NCI-H1436 treated with DMSO at 0.1 percent for 48 hours (cell line): ENCODE measurements at regions not wholly inside any gene's neighbourhood (a gene's known extent, or its start where the extent isn't known, plus 50 kb on each side); places are given as distances from the start of the nearest gene placed in this dataset.

ENCODE experiments used
- DNase-seq: peaks from one replicate; lab custom pipeline; 2025; lab: John Stamatoyannopoulos, UW

DNA sequence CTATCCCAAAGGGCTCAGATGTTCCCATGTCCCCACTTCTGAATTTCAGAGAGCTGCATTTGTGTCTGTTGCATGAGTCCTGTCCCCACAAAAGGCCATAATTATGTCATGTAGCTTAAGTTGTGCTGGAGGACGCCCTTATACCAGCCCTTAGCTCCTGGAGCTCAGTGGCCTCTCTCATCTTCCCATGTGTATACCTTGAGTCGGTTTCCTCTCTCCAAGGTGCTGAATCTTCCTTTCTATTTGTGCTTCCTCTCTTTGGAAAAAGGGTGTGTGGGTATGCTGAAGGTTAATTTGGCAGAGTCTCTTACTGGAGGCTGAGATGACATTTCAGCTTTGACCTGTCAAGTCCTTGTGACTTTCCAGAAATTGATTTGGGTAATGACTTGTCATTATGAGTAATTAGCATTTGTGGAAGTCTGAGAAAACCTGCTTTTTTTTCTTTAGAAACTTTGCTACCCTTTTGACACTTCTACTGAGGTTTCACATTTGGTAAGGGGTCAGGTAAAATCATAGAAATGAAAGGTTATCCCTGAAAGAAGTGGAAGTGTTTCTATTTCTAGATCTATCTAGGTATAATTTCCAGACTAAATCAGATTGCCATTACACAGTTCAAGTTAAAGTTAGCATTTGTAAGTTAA lies 185.4 kb downstream of the ABCC12 start:
- DNase-seq = no peak

DNA sequence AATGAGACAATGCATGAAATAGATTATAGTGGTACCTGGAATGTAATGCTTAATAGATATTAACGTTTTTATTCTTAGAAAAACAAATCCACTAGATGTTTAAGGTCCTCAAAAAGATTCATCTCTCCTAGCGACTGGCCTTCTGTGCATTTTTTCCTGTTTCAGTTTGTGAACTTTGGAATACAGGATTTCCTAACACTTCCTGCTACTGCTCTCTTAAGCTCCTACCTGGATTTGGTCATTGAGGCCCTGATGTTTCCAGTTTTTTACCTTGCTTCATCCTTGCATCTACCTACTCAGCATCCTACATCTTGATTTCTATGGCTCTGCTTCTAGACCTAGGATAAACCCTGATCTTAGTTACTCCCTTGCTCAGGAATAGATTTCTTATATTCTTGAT lies 188.4 kb downstream of the ABCC12 start:
- no peak for DNase-seq

DNA sequence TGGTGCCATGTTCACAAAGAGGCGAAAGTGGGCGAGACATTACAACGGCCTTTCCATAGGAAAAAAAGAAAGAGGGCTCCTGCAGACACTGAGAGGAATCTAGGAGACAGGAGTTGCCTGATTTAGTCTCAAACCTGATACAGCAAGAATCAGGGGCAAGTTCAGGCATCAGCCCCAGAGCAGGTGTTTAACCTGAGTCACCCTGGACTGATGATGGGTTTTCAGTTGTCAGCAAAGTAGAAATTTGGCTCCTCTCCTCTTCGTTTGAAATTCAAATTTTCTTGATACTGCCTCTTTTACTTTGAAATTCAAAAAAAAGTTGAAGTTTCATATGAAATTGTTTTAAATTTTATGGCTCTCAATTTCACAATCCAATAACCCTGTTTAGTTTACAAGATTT lies 189.5 kb downstream of the ABCC12 start:
- DNase-seq = no peak

DNA sequence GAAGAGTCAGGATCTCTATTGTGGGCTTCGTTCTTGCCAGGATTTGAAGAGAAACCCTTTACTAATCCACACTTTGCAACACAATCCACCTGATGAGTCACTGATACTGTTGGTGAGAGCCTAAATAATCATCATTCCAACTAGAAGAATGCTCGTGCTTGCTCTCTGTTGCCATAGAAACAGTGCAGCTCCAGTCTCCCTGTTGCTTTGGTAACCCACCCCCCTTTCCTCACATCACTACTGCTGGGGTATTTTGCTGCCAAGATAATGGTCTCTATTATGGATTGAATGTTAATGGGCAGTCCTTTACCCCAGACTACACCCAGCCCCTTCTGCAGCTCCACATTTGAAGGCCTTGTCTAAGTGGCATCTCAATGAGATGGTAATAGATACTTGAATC lies 190.4 kb downstream of the ABCC12 start:
- DNase-seq = peak; percentile 20

DNA sequence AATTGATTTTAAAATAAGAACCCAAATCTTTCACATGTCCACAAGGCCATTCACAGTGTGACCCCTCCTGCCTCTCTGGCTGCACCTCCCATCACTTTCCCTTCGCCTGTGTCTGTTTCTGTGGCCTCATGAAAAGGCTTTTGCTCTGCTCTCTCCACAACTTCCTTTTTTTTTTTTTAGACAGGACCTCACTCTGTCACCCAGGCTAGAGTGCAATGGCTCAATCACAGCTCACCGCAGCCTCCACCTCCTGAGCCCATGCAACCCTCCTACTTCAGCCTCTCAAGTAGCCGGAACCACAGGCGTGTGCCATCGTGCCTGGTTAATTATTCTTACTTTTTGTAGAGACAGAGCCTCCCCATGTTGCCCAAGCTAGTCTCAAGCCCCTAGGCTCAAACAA lies 197.1 kb downstream of the ABCC12 start:
- DNase-seq = no peak

DNA sequence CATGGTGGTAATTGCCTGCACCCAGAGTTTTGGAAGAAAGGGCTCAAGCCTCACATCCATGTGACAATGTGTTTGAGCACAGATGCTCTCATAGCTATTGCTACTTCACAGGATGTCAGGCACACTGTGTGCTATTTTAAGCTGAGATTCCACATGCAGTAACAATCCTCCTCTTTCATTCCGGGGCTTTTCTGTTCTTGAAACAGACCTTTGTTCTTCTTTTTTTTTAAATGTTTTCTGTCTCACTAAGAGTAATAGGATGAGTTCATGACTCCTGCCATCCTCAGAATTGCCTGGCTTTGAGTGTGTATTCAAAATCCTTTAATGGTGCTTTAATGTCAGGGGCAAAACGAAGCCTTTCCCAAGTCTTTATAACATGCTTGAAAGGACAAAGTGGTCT lies 198.9 kb downstream of the ABCC12 start:
- no peak for DNase-seq

DNA sequence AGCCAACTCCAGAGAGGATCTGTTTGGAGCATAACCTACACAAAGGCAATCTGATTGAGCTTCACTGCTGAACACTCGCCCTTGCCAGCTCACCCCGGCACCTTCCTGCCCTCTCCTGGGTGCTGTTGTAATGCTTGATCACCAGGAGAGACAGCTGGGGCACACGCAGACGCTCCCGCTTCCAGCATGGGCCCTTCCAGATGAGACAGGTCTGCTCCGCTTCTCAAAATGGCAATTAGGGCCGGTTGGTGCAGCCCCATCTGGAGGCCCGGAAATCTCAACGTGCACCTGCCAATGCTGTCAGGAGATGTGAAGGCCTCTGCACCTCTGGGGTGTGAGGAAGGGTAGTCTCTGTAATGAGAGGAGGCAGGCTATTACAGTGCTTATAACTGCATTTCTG lies 206.1 kb downstream of the ABCC12 start:
- DNase-seq = no peak

DNA sequence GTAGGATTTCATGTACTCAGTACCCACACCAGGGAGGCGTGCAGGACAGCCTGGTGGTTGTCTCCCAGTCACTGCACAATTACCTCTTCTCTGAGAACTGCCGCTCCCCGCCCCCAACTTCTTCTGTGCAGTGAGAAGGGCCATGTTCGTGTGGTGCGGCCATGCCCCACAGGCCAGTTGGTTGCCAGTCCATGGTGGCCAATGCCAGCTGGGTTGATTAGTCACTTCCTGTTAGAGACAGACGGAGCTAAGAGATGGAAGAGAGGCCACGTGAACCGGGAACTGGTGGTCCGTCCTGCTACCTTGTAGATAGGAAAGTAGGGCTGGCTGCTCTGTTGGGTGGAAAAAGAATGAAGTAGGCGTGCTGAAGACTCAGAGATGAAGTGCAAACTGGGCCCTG lies 206.5 kb downstream of the ABCC12 start:
- DNase-seq = no peak

DNA sequence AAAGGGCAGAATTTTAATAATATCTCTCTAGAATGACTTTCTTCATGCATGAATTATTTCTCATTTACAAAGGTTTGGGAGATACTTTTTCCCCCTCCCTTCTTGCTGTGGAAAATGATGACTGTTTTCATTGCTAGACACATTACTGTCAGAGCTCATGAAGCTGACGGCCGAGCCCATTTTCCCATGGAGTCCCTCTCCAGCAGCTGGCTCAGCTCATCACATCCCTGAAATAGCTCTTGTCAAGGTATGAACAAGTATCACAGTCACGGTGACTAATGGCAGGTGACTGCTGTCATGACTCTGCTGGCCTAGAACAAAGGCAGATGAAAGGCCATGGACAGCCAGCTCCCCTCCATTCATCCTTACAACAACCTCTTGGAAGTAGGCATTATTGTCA lies 208.1 kb downstream of the ABCC12 start:
- DNase-seq = no peak

DNA sequence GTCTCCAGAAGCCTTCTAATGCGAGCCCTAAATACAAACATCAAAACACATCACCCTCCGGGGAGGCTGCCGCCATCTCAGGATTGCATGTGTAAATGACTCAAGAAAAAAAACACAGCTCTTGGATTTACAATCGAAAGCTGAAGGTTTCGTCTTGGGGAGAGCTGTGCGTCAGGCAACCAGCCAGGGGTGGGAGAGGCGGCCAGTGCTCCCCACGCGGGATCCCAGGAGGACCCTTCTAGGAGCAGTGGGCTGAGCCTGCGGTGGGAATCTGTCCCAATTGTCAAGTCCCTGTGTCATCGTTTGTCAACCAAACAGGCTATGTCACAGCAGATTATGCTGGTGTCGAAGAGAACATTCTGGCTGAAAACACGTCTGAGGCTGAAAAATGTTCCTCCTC lies 209.7 kb downstream of the ABCC12 start:
- no peak for DNase-seq

DNA sequence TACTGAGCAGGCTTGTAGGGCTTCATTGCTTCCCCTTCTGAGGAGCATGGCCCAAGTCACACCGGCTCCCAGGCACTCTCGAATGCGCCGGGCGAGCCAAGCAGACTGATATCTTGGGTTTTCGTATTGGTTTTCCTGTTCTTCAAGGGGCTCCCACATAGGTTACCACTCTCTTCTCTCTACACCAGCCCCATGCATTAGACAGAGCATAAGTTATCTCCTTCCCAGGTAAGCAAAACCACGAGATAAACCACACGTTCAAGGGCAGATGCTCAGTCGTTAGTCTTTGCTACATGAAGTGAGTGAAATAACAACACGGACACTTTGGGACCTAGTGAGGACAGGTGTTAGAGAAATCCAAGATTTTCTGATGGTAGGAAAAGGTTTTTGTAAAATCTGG lies 211.2 kb downstream of the ABCC12 start:
- no peak for DNase-seq

DNA sequence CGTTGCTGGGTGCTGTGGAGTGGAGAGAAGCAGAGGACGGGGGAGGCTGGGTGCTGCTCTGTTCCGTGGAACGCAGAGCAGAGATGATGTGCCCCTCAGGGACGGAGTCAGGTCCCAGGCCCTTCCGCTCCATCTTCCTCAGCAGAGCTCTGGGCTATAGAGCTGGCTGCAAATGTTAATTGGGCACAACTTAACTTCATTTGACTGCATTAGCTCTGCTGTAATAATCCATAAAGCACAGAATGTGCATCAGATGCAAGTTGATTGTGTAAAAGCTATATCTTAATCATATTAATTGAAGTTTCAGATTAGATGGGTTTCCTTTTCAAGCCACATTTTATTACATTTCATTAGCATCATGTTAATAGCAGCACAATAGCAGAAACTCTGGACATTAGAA lies 212.6 kb downstream of the ABCC12 start:
- DNase-seq = no peak

DNA sequence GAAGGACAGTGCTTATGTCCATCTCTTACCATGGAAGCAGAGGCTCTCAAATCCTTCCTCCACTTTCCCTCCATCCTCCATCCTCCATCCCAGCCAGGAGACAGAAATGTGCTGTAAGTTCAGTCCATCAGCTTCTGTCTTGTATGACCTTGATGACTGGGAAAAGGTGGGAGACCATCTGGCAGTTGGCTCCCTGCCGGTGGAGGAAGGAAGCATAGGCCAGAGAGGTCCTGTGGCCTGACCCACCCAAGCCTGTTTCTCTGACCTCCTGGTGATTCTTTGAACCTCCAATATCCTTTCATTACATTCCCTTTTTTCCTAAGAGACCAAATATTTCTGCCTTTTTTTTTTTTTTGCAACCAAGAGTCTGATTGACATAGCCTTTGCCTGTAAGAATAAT lies 215.3 kb downstream of the ABCC12 start:
- DNase-seq = no peak

DNA sequence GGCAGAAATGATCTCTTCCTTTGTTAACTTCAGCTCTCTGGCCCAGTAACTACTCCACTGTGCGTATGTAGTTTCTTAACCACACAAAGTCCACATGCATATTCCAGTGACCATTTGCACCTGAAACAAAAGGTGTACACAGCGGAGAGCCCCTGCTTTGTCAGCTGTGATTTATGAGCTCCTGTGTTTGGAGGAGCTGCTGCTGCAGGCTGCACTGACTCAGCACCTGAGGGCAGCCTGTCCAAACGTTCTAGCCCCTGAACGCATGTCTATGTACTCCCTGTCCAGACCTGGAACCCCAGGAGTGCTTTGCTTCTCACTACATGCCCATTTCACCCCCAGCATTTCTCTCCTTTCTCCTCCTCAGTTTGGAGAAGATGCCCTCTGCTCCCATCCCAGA lies 216.1 kb downstream of the ABCC12 start:
- DNase-seq = no peak

DNA sequence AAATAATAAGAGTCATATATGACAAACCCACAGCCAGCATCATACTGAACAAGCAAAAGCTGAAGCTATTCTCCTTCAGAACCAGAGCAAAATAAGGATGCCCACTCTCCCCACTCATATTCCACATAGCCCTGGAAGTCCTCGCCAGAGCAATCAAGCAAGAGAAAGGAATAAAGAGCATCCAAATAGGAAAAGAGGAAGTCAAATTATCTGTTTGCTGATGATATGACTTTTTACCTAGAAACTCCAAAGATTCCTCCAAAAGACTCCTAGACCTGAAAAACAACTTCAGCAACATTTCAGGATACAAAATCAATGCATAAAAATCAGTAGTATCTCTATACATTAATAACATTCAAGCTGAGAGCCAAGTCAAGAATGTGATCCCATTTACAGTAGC lies 217.5 kb downstream of the ABCC12 start:
- no peak for DNase-seq

DNA sequence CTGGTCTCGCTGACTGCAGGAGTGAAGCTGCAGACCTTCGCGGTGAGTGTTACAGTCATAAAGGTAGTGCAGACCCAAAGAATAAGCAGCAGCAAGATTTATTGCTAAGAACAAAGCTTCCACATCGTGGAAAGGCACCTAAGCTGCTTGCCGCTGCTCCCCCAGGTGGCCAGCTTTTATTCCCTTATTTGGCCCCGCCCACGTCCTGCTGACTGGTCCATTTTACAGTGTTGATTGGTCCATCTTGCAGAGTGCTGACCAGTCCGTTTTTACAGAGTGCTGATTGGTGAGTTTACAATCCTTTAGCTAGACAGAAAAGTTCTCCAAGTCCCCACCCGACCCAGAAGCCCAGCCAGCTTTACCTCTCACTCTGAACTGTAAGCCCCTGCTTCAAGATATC lies 227.8 kb downstream of the ABCC12 start:
- DNase-seq = no peak

DNA sequence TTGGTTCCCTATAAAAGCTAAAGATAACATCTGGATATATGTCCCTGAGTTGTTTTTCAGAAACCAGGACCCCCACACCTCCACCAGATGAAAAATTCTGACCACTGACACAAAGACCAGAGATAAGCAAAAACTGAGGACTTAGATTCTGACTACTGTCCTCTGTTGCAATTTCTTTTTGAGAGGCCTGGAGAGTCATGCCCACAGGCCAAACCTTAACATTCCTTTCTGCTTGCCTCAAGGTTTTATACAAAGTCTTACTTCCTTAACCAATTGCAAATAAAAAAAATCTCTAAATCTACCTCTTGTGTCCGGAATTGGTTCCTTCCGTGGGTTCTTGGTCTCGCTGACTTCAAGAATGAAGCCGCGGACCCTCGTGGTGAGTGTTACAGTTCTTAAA lies 228.5 kb downstream of the ABCC12 start:
- DNase-seq = no peak

DNA sequence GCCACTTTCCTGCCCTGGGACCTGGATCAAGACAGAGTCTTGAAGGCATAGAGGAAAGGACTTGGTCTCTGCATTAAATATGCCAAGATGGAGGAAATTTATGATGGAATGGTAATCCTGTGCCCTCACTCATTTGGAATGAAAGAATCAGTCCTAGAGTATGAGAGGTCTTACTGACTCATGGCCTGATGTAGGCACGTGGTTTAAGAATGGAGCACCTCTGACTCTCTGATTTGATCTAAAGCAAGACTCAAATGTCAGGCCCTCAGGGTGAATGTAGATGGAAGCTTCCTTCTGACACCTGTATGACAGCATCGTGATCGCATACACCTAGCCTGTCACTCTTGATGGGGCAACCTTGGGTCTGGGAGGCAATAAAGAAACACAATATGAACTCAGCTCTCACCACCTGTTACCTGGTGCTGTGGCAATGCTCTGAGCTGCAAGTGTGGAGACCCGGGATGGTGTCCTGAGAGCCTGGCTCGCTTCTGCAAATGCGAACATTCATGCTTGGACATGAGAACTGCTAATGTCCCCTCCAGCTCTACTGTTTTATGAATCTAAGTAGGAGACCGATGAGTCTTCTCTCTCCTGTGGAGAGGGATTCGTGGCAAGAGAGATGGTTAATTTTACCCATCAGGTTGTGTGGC lies 229.9 kb downstream of the ABCC12 start:
- no peak for DNase-seq

DNA sequence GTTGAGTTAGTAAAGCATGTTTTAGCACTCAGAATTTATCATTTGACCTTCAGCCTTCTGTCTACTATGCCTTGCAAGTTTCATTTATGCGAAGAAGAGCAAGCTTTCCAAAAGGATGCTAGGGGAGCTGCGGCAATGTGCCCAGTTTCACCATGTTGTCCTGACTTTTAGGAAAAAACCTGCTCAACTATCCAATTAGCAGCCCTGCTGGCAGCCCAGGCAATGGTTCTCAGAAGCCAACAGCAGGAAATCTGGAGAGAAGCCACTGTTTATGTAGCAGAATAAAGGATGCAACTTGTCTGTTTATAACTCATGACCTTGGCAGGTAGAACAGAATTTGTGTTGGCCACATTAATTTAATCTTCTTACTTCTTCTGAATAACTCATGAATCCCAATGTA lies 230.8 kb downstream of the ABCC12 start:
- no peak for DNase-seq

DNA sequence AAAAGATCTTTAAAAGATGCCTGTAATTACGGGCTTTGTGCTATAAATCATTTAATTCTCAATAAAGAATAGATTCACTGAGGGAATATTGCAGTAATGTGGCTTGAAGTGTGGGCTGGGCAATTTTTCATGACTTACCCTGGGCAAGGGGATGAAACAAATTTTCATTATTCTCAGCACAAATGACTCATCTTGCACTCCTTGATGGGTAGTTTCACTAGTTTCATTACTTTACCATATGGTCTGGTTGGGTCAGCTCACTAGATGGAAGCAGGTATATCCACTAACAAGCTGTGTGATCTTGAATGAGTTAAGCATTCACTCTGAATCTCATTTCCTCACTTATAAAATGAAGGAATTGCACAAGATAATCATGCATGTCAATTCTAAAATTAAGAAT lies 234.3 kb downstream of the ABCC12 start:
- no peak for DNase-seq

DNA sequence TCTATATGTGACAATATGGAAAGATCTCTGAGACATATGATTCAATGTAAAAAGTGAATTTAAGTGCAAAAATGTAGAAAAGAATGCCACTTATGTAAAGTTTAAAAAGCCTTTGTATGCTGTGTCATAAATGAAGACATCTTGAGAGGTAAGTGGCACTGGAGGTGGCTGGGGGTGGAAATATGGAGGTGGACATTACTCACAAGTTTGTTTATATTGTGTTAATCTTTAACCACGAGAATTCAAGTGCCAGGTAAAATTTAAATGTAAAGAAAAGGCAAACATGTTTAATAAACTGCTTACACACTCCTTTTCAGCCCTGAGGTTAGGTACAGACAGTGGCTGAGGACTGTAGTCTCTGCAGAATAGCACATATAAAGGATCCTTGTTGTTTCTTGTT lies 235.1 kb downstream of the ABCC12 start:
- DNase-seq = no peak

DNA sequence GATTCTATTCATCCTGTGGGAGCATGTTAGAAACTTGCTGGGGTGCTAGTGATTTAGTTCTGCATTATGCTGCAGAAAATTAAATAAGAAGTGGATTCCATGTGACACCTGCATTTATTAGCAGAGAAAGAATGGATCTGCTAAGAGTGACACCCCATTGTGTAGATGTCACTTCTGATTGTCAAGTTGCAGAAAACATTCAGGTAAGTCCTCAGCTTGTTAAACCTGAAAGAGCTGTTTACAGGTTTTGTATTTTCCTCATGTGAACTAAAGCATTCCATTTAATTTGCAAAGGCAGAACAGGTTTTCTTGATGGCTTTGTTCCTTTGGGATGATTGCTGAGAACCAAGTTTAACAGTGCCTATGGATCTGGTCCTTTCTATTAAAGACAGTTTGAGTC lies 238.7 kb downstream of the ABCC12 start:
- DNase-seq = no peak

DNA sequence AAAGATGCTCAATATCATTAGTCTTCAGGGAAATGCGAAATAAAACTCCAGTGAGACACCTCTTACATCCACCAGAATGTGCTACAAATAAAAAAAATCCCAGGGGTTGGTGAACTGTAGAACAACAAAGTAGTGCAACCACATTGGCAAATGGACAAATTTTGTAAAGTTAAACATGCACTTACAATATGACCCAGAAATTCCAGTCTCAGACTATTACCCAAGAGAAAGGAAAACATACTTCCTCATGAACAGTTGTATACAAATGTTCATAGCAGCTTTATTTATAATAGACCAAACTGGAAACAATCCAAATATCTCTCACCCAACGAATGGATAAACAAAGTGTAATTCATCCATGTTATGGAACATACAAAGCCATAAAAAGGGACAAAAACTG lies 239.5 kb downstream of the ABCC12 start:
- DNase-seq = no peak

DNA sequence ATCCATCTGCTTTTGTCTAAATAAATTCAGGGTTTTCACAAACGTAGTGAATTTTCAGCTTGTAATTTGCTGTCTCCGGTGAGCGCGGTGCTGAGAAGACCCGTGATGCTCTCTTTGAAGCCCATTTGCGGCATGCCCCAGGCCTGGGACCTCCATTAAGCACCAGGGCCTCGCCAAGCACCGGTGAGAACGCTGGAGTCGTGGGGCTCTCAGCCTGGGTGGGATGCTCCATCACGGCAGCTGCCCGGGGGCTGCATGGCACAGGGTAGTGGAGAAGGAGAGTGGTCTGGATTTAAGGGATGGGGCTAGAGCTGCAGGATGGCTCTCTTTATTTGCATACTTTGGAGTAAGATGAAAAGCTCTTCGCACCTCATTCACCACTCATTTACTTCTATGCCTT lies 248.7 kb downstream of the ABCC12 start:
- no peak for DNase-seq
